NCI-H1694 treated with DMSO at 0.1 percent for 48 hours (cell line): ENCODE measurements at regions not wholly inside any gene's neighbourhood (a gene's known extent, or its start where the extent isn't known, plus 50 kb on each side); places are given as distances from the start of the nearest gene placed in this dataset.

Source experiments
- DNase-seq: peaks from one replicate; lab custom pipeline; 2025; lab: John Stamatoyannopoulos, UW

- no peak for DNase-seq
These were observed 1094.9 kb downstream of the MAT2B start for GRCh38 chr5:164600274-164600673.

GRCh38 chr5:164600929-164601535 lies 1095.6 kb downstream of the MAT2B start:
- DNase-seq, result no peak

GRCh38 chr5:164608507-164608906 lies 1103.1 kb downstream of the MAT2B start:
- no peak for DNase-seq

- DNase-seq, result no peak
These were observed 1105.0 kb downstream of the MAT2B start for GRCh38 chr5:164610374-164610773.

- no peak for DNase-seq
These were observed 1109.3 kb downstream of the MAT2B start for GRCh38 chr5:164614707-164615106.

GRCh38 chr5:164617290-164617689 lies 1111.9 kb downstream of the MAT2B start:
- no peak for DNase-seq

- DNase-seq, result no peak
These were observed 1121.6 kb downstream of the MAT2B start for GRCh38 chr5:164627021-164627420.

- DNase-seq, result no peak
These were observed 1131.0 kb downstream of the MAT2B start for GRCh38 chr5:164636456-164636855.

GRCh38 chr5:164637931-164638521 lies 1132.6 kb downstream of the MAT2B start:
- DNase-seq, result no peak

- no peak for DNase-seq
These were observed 1143.8 kb downstream of the MAT2B start for GRCh38 chr5:164649266-164649665.

- no peak for DNase-seq
These were observed 1145.0 kb downstream of the MAT2B start for GRCh38 chr5:164650427-164650826.

GRCh38 chr5:164651546-164652275 lies 1146.3 kb downstream of the MAT2B start:
- DNase-seq, result no peak

GRCh38 chr5:164652276-164652660 lies 1146.8 kb downstream of the MAT2B start:
- DNase-seq, result no peak

- no peak for DNase-seq
These were observed 1158.0 kb downstream of the MAT2B start for GRCh38 chr5:164663198-164663989.

GRCh38 chr5:164671640-164672039 lies 1166.2 kb downstream of the MAT2B start:
- DNase-seq, result no peak

- DNase-seq, result no peak
These were observed 1166.8 kb downstream of the MAT2B start for GRCh38 chr5:164672205-164672604.

GRCh38 chr5:164672931-164673694 lies 1167.7 kb downstream of the MAT2B start:
- DNase-seq, result no peak

GRCh38 chr5:164679461-164679860 lies 1174.0 kb downstream of the MAT2B start:
- no peak for DNase-seq

- no peak for DNase-seq
These were observed 1174.8 kb downstream of the MAT2B start for GRCh38 chr5:164680216-164680615.

- no peak for DNase-seq
These were observed 1175.5 kb downstream of the MAT2B start for GRCh38 chr5:164680812-164681520.

- no peak for DNase-seq
These were observed 1182.0 kb downstream of the MAT2B start for GRCh38 chr5:164687391-164687790.
